T-cell (primary cell): ENCODE measurements at regions not wholly inside any gene's neighbourhood (a gene's known extent, or its start where the extent isn't known, plus 50 kb on each side); places are given as distances from the start of the nearest gene placed in this dataset.

Experiments used
- ATAC-seq, 4 experiments: fragments of 200-7000 bp in 3 of 4; fragments of 150-1000 bp in 1 of 4; cut with Tn5 transposase; replicated peaks in 1 of 4; 1 replicate in 3 of 4; 2 replicates in 1 of 4; pipeline ENCODE4 v1.10.0; 2021; ENCODE audit warnings: moderate library complexity in 3 of 4, mild to moderate bottlenecking in 2 of 4, moderate number of reproducible peaks in 1 of 4
- CTCF ChIA-PET, 2 donors: fragments of 300-600 bp; sonication (Branson Sonifier 250); formaldehyde crosslinking; loops; one replicate each; lab custom pipeline; 2022; ENCODE audit warnings: antibody characterized with exemption in 2 of 2; lab: Charles Lee
- POLR2A ChIA-PET, 2 donors: fragments of 300-600 bp; sonication (Branson Sonifier 250); formaldehyde crosslinking; loops; one replicate each; lab custom pipeline; 2022; ENCODE audit warnings: antibody characterized with exemption in 2 of 2; lab: Charles Lee
- DNase-seq, 35 experiments: peaks; one replicate each; pipeline versions ENCODE4 v3.0.0 to v3.0.0-alpha.2; 2013 to 2023
- H3K27ac ChIP-seq: one replicate; pipeline ENCODE4 v1.5.1; 2013; ENCODE audit warnings: low read length
- H3K27me3 ChIP-seq, 2 experiments: replicated peaks in 1 of 2; 1 replicate in 1 of 2; 2 replicates in 1 of 2; pipeline versions ENCODE4 v1.6.1 to v1.7.0; 2013; ENCODE audit warnings: low read length in 1 of 2, mixed read lengths in 1 of 2; ENCODE audit not compliant: control insufficient read depth in 2 of 2, insufficient read depth in 2 of 2; ENCODE audit errors: extremely low read depth in 1 of 2
- H3K36me3 ChIP-seq, 2 donors: 1 replicate in 1 of 2; 2 replicates in 1 of 2; pipeline versions ENCODE4 v1.6.1 to v1.7.0; 2013; ENCODE audit warnings: low read length in 1 of 2; ENCODE audit not compliant: control insufficient read depth in 2 of 2, insufficient read depth in 1 of 2; ENCODE audit errors: extremely low read depth in 1 of 2
- H3K4me1 ChIP-seq, 2 experiments: 1 replicate in 1 of 2; 2 replicates in 1 of 2; pipeline versions ENCODE4 v1.6.1 to v1.7.0; 2013; ENCODE audit warnings: low read length in 2 of 2, mixed read lengths in 1 of 2; ENCODE audit not compliant: insufficient read depth in 2 of 2, control insufficient read depth in 1 of 2; ENCODE audit errors: extremely low read depth in 1 of 2
- H3K4me3 ChIP-seq, 2 donors: 1 replicate in 1 of 2; 2 replicates in 1 of 2; pipeline versions ENCODE4 v1.5.1 to v1.7.0; 2013; ENCODE audit warnings: mild to moderate bottlenecking in 2 of 2, low read length in 1 of 2, moderate library complexity in 1 of 2; ENCODE audit not compliant: control insufficient read depth in 1 of 2; ENCODE audit errors: extremely low read depth in 1 of 2
- H3K9me3 ChIP-seq: 2 replicates; pipeline ENCODE4 v1.7.0; 2013
- H3K27ac Mint-ChIP-seq, 2 donors: one replicate each; pipeline ENCODE4 v1.8.0; 2020 to 2021; ENCODE audit warnings: mild to moderate bottlenecking in 2 of 2, mixed read lengths in 2 of 2
- H3K27me3 Mint-ChIP-seq, 2 donors: one replicate each; pipeline ENCODE4 v1.8.0; 2021 to 2022; ENCODE audit warnings: mixed read lengths in 2 of 2
- H3K36me3 Mint-ChIP-seq: one replicate; pipeline ENCODE4 v1.8.0; 2021; ENCODE audit warnings: mixed read lengths
- H3K4me1 Mint-ChIP-seq, 3 donors: one replicate each; pipeline ENCODE4 v1.8.0; 2020 to 2022; ENCODE audit warnings: mixed read lengths in 3 of 3, mild to moderate bottlenecking in 1 of 3
- H3K4me3 Mint-ChIP-seq, 3 donors: one replicate each; pipeline ENCODE4 v1.8.0; 2020 to 2022; ENCODE audit warnings: mild to moderate bottlenecking in 3 of 3, mixed read lengths in 3 of 3, moderate library complexity in 3 of 3
- H3K9me3 Mint-ChIP-seq, 3 donors: one replicate each; pipeline ENCODE4 v1.8.0; 2020 to 2022; ENCODE audit warnings: mixed read lengths in 3 of 3
- WGBS: methylation state at CpG from one replicate; pipeline ENCODE4 v1.1.5; 2013; ENCODE audit warnings: missing lambda C conversion rate; ENCODE audit not compliant: insufficient coverage; 5-methylcytosine and 5-hydroxymethylcytosine counted together

- ChIA-PET POLR2A (no interaction called here), CTCF (no interaction called here)
- Mint-ChIP-seq H3K4me3 (no peak overlapping the region), H3K36me3 (no peaks in the 10 kb centered on the region), H3K27ac (no peak overlapping the region), H3K9me3 (peaks cover 5 to 21% (median 8%) of the 10 kb centered on the region in 3 donors), H3K27me3 (no peaks in the 10 kb centered on the region), H3K4me1 (no peaks in the 10 kb centered on the region)
- Histone ChIP-seq H3K4me3 (no peak overlapping the region), H3K4me1 (no peaks in the 10 kb centered on the region), H3K27ac (no peak overlapping the region), H3K36me3 (no peaks in the 10 kb centered on the region), H3K27me3 (no peaks in the 10 kb centered on the region), H3K9me3 (no peaks in the 10 kb centered on the region)
- no peak for ATAC-seq
- DNase-seq: no peak
- WGBS: 30% methylated on average over 1 of the region's 3 CpGs
Measured at GRCh38 chr1:238153939-238154338, 263.2 kb upstream of the ZP4 start.

- H3K9me3 Mint-ChIP-seq: peaks cover 3 to 15% (median 5%) of the 10 kb centered on the region in 3 donors
- no peak for ATAC-seq
- H3K27me3 Mint-ChIP-seq: no peaks in the 10 kb centered on the region
- no peaks in the 10 kb centered on the region for H3K4me1 ChIP-seq
- no peak overlapping the region for H3K4me3 Mint-ChIP-seq
- no peaks in the 10 kb centered on the region for H3K36me3 ChIP-seq
- H3K36me3 Mint-ChIP-seq: no peaks in the 10 kb centered on the region
- CTCF ChIA-PET: no interaction called here
- no peaks in the 10 kb centered on the region for H3K27me3 ChIP-seq
- no CpG with 5 or more reads among the region's 2 CpGs for WGBS
- POLR2A ChIA-PET: no interaction called here
- DNase-seq: no peak
- no peaks in the 10 kb centered on the region for H3K4me1 Mint-ChIP-seq
- H3K27ac ChIP-seq: no peak overlapping the region
- no peak overlapping the region for H3K4me3 ChIP-seq
- no peak overlapping the region for H3K27ac Mint-ChIP-seq
- H3K9me3 ChIP-seq: no peaks in the 10 kb centered on the region
Measured at GRCh38 chr1:238153253-238153652, 262.5 kb upstream of the ZP4 start.

GRCh38 chr1:238152119-238152518, 261.4 kb upstream of the ZP4 start:
- Mint-ChIP-seq H3K4me3 (no peak overlapping the region), H3K27me3 (no peaks in the 10 kb centered on the region), H3K9me3 (peaks cover 3 to 18% (median 5%) of the 10 kb centered on the region in 3 donors), H3K4me1 (no peaks in the 10 kb centered on the region), H3K36me3 (no peaks in the 10 kb centered on the region), H3K27ac (no peak overlapping the region)
- DNase-seq: no peak
- POLR2A ChIA-PET: no interaction called here
- Histone ChIP-seq H3K4me3 (no peak overlapping the region), H3K27ac (no peak overlapping the region), H3K27me3 (no peaks in the 10 kb centered on the region), H3K36me3 (no peaks in the 10 kb centered on the region), H3K9me3 (no peaks in the 10 kb centered on the region), H3K4me1 (no peaks in the 10 kb centered on the region)
- CTCF ChIA-PET: no interaction called here
- ATAC-seq: no peak
- WGBS: 80% methylated on average over 1 of the region's 2 CpGs

DNA sequence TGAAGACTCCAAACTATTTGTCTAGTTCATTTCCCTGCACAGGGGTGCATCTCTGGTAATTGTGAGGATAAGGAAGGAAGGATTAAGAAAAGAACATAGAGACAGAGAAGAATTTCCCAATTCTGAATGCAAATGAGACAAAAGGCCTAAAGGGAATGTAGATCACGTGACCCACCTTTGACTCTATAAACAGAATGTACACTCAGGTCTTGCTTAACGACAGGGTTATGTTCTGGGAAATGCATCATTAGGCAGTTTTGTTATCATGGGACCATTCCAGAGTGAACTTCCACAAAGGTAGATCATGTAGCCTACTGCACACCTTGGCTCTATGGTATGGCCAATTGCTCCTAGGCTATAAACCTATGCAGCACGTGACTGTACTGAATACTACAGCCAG, 252.3 kb upstream of the ZP4 start:
- ATAC-seq (no peak), DNase-seq (no peak)
- Histone ChIP-seq H3K36me3 (no peaks in the 10 kb centered on the region), H3K4me1 (no peaks in the 10 kb centered on the region), H3K27ac (no peak overlapping the region), H3K27me3 (no peaks in the 10 kb centered on the region), H3K4me3 (no peak overlapping the region), H3K9me3 (no peaks in the 10 kb centered on the region)
- no peaks in the 10 kb centered on the region for H3K4me1 Mint-ChIP-seq
- POLR2A ChIA-PET: no interaction called here
- no peak overlapping the region for H3K27ac Mint-ChIP-seq
- H3K9me3 Mint-ChIP-seq: peaks cover 0 to 3% (median 0%) of the 10 kb centered on the region in 3 donors
- no peaks in the 10 kb centered on the region for H3K27me3 Mint-ChIP-seq
- no CpG with 5 or more reads among the region's 3 CpGs for WGBS
- H3K4me3 Mint-ChIP-seq: no peak overlapping the region
- no peaks in the 10 kb centered on the region for H3K36me3 Mint-ChIP-seq
- CTCF ChIA-PET: no interaction called here

- no peaks in the 10 kb centered on the region for H3K36me3 Mint-ChIP-seq
- no peak for DNase-seq
- Histone ChIP-seq H3K4me3 (no peak overlapping the region), H3K27ac (no peak overlapping the region), H3K4me1 (no peaks in the 10 kb centered on the region), H3K27me3 (no peaks in the 10 kb centered on the region), H3K9me3 (no peaks in the 10 kb centered on the region), H3K36me3 (no peaks in the 10 kb centered on the region)
- peaks cover 0 to 2% (median 0%) of the 10 kb centered on the region in 3 donors for H3K9me3 Mint-ChIP-seq
- 100% methylated on average over 1 of the region's 1 CpG for WGBS
- H3K27ac Mint-ChIP-seq: no peak overlapping the region
- CTCF ChIA-PET: no interaction called here
- ATAC-seq: no peak
- H3K4me1 Mint-ChIP-seq: no peaks in the 10 kb centered on the region
- H3K27me3 Mint-ChIP-seq: no peaks in the 10 kb centered on the region
- POLR2A ChIA-PET: no interaction called here
- no peak overlapping the region for H3K4me3 Mint-ChIP-seq
Measured at GRCh38 chr1:238141353-238141752, 250.6 kb upstream of the ZP4 start.

GRCh38 chr1:238139713-238140112, 249.0 kb upstream of the ZP4 start:
- ATAC-seq: no peak
- H3K27ac Mint-ChIP-seq: no peak overlapping the region

GRCh38 chr1:238138059-238138626, 247.4 kb upstream of the ZP4 start:
- Mint-ChIP-seq H3K4me1 (no peaks in the 10 kb centered on the region), H3K27me3 (no peaks in the 10 kb centered on the region), H3K9me3 (peaks cover 0 to 5% (median 4%) of the 10 kb centered on the region in 3 donors), H3K36me3 (no peaks in the 10 kb centered on the region), H3K27ac (no peak overlapping the region), H3K4me3 (no peak overlapping the region)
- no CpG with 5 or more reads among the region's 6 CpGs for WGBS
- DNase-seq (no peak), ATAC-seq (no peak)
- ChIA-PET CTCF (no interaction called here), POLR2A (no interaction called here)
- H3K36me3 ChIP-seq: no peaks in the 10 kb centered on the region
- no peaks in the 10 kb centered on the region for H3K4me1 ChIP-seq
- H3K4me3 ChIP-seq: no peak overlapping the region
- H3K27me3 ChIP-seq: no peaks in the 10 kb centered on the region
- H3K27ac ChIP-seq: no peak overlapping the region
- no peaks in the 10 kb centered on the region for H3K9me3 ChIP-seq

More at GRCh38 chr1:238139713-238140112, 249.0 kb upstream of the ZP4 start:
- ChIA-PET CTCF (no interaction called here), POLR2A (no interaction called here)
- H3K4me1 Mint-ChIP-seq: no peaks in the 10 kb centered on the region
- no peak for DNase-seq
- H3K36me3 Mint-ChIP-seq: no peaks in the 10 kb centered on the region
- H3K9me3 Mint-ChIP-seq: peaks cover 0 to 2% (median 0%) of the 10 kb centered on the region in 3 donors
- Histone ChIP-seq H3K4me1 (no peaks in the 10 kb centered on the region), H3K27me3 (no peaks in the 10 kb centered on the region), H3K9me3 (no peaks in the 10 kb centered on the region), H3K27ac (no peak overlapping the region), H3K36me3 (no peaks in the 10 kb centered on the region), H3K4me3 (no peak overlapping the region)
- 18% methylated on average over 1 of the region's 2 CpGs for WGBS
- no peak overlapping the region for H3K4me3 Mint-ChIP-seq
- H3K27me3 Mint-ChIP-seq: no peaks in the 10 kb centered on the region
